ENCODE measurements at regions not wholly inside any gene's neighbourhood (a gene's known extent, or its start where the extent isn't known, plus 50 kb on each side); places are given as distances from the start of the nearest gene placed in this dataset.

DNA sequence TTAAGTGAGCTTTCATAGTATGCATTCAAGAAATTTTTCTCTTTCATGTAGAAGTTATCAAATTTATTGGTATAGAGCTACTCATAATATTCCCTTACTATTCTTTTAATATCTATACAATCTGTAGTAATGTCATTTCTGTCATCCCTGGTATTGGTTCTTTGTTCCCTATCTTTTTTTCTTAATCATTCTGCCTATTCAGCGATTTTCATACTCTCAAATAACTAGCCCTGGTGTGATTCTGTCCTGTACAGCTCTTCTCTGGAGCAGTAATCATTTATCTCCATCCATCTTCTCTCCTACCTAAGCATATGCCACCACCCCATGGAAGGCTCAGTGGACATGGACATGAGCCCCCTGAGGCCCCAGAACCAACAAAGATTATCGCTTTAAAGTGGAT lies 213.2 kb upstream of the NEBL start:
- H2BK20ac ChIP-seq (ENCODE audit: low read length): no peak overlapping the region
- H2BK120ac ChIP-seq (replicated peaks; ENCODE audit: low read depth, low read length): no peak overlapping the region
- H4K5ac ChIP-seq (ENCODE audit: insufficient read length, low read depth, low read length): no peak overlapping the region
- no peaks in the 10 kb centered on the region for H3K79me1 ChIP-seq (ENCODE audit: low read depth, low read length)
- 90% methylated on average over 2 of the region's 2 CpGs; no CpG with 5 or more reads in 1 of the 2 experiments for WGBS, 2 experiments (ENCODE audit: extremely low coverage in 1 of 2, insufficient coverage in 1 of 2, insufficient read length in 1 of 2, insufficient replicate concordance in 2 of 2, low coverage in 1 of 2, low lambda C conversion rate in 2 of 2, missing lambda C conversion rate in 1 of 2)
- H3K79me2 ChIP-seq (ENCODE audit: control insufficient read depth in 1 of 2, insufficient read depth in 2 of 2, low read length in 2 of 2): no peaks in the 10 kb centered on the region
- FAIRE-seq: no peak
- no peak overlapping the region for H3K4ac ChIP-seq (replicated peaks; ENCODE audit: insufficient read length, low read depth, low read length)
- no peaks in the 10 kb centered on the region for H3K36me3 ChIP-seq (ENCODE audit: control insufficient read depth in 2 of 4, insufficient read depth in 4 of 4, low read length in 3 of 4)
- H3K9ac ChIP-seq (replicated peaks in 1 of 4; ENCODE audit: extremely low read depth in 1 of 4, low read depth in 3 of 4, low read length in 3 of 4): no peak overlapping the region
- no peak overlapping the region for H3K4me2 ChIP-seq (ENCODE audit: insufficient read depth in 1 of 2, low read depth in 2 of 2, low read length in 2 of 2)
- ChIA-PET CTCF (ENCODE audit: partially characterized antibody) (interaction anchor here (1.0 to 1.2 kb wide), 2 partner anchors 13 to 16 kb away, joined by 3 to 4 read pairs; no protein-coding TSS in a partner anchor), POLR2A (ENCODE audit: partially characterized antibody) (no interaction called here)
- no peak overlapping the region for H2BK15ac ChIP-seq (ENCODE audit: low read length)
- H4K8ac ChIP-seq (ENCODE audit: extremely low read depth, insufficient read depth, low read length): no peak overlapping the region
- H3K4me3 ChIP-seq (ENCODE audit: extremely low read depth in 1 of 4, insufficient read depth in 2 of 4, low read depth in 3 of 4, low read length in 4 of 4): no peak overlapping the region
- H2AK5ac ChIP-seq (ENCODE audit: low read depth, low read length): no peak overlapping the region
- H2BK12ac ChIP-seq (ENCODE audit: low read depth, low read length): no peak overlapping the region
- no peak overlapping the region for H2AFZ ChIP-seq (ENCODE audit: low read length)
- H3K4me1 ChIP-seq (replicated peaks in 1 of 4; ENCODE audit: control insufficient read depth in 3 of 4, insufficient read depth in 4 of 4, low read length in 3 of 4): no peaks in the 10 kb centered on the region
- H3K23ac ChIP-seq (ENCODE audit: insufficient read length): no peak overlapping the region
- H3K23me2 ChIP-seq (ENCODE audit: low read depth, low read length): no peaks in the 10 kb centered on the region
- no peak overlapping the region for H3K18ac ChIP-seq (ENCODE audit: extremely low read depth, low read length)
- H3K56ac ChIP-seq (replicated peaks; ENCODE audit: insufficient read length, low read depth, low read length): no peak overlapping the region
- H3K9me3 ChIP-seq (ENCODE audit: insufficient read depth in 2 of 2, low read depth in 1 of 2, low read length in 1 of 2): no peaks in the 10 kb centered on the region
- DNase-seq (ENCODE audit: low read depth in 1 of 2, low spot score in 2 of 2): no peak
- H3K27ac ChIP-seq (ENCODE audit: low read depth, low read length): no peak overlapping the region
- no peak overlapping the region for H2BK5ac ChIP-seq (ENCODE audit: low read depth, low read length)
- H4K91ac ChIP-seq (replicated peaks; ENCODE audit: insufficient read length, low read length): no peak overlapping the region
- H3K14ac ChIP-seq (ENCODE audit: insufficient read length): no peak overlapping the region
- no peaks in the 10 kb centered on the region for H4K20me1 ChIP-seq (replicated peaks in 1 of 2; ENCODE audit: control insufficient read depth in 1 of 2, insufficient read depth in 2 of 2, low read length in 2 of 2)
- no peaks in the 10 kb centered on the region for H3K27me3 ChIP-seq (replicated peaks in 1 of 4; ENCODE audit: control insufficient read depth in 3 of 4, extremely low read depth in 1 of 4, insufficient read depth in 3 of 4, low read length in 3 of 4)
- TF ChIP-seq, protein P1, sequence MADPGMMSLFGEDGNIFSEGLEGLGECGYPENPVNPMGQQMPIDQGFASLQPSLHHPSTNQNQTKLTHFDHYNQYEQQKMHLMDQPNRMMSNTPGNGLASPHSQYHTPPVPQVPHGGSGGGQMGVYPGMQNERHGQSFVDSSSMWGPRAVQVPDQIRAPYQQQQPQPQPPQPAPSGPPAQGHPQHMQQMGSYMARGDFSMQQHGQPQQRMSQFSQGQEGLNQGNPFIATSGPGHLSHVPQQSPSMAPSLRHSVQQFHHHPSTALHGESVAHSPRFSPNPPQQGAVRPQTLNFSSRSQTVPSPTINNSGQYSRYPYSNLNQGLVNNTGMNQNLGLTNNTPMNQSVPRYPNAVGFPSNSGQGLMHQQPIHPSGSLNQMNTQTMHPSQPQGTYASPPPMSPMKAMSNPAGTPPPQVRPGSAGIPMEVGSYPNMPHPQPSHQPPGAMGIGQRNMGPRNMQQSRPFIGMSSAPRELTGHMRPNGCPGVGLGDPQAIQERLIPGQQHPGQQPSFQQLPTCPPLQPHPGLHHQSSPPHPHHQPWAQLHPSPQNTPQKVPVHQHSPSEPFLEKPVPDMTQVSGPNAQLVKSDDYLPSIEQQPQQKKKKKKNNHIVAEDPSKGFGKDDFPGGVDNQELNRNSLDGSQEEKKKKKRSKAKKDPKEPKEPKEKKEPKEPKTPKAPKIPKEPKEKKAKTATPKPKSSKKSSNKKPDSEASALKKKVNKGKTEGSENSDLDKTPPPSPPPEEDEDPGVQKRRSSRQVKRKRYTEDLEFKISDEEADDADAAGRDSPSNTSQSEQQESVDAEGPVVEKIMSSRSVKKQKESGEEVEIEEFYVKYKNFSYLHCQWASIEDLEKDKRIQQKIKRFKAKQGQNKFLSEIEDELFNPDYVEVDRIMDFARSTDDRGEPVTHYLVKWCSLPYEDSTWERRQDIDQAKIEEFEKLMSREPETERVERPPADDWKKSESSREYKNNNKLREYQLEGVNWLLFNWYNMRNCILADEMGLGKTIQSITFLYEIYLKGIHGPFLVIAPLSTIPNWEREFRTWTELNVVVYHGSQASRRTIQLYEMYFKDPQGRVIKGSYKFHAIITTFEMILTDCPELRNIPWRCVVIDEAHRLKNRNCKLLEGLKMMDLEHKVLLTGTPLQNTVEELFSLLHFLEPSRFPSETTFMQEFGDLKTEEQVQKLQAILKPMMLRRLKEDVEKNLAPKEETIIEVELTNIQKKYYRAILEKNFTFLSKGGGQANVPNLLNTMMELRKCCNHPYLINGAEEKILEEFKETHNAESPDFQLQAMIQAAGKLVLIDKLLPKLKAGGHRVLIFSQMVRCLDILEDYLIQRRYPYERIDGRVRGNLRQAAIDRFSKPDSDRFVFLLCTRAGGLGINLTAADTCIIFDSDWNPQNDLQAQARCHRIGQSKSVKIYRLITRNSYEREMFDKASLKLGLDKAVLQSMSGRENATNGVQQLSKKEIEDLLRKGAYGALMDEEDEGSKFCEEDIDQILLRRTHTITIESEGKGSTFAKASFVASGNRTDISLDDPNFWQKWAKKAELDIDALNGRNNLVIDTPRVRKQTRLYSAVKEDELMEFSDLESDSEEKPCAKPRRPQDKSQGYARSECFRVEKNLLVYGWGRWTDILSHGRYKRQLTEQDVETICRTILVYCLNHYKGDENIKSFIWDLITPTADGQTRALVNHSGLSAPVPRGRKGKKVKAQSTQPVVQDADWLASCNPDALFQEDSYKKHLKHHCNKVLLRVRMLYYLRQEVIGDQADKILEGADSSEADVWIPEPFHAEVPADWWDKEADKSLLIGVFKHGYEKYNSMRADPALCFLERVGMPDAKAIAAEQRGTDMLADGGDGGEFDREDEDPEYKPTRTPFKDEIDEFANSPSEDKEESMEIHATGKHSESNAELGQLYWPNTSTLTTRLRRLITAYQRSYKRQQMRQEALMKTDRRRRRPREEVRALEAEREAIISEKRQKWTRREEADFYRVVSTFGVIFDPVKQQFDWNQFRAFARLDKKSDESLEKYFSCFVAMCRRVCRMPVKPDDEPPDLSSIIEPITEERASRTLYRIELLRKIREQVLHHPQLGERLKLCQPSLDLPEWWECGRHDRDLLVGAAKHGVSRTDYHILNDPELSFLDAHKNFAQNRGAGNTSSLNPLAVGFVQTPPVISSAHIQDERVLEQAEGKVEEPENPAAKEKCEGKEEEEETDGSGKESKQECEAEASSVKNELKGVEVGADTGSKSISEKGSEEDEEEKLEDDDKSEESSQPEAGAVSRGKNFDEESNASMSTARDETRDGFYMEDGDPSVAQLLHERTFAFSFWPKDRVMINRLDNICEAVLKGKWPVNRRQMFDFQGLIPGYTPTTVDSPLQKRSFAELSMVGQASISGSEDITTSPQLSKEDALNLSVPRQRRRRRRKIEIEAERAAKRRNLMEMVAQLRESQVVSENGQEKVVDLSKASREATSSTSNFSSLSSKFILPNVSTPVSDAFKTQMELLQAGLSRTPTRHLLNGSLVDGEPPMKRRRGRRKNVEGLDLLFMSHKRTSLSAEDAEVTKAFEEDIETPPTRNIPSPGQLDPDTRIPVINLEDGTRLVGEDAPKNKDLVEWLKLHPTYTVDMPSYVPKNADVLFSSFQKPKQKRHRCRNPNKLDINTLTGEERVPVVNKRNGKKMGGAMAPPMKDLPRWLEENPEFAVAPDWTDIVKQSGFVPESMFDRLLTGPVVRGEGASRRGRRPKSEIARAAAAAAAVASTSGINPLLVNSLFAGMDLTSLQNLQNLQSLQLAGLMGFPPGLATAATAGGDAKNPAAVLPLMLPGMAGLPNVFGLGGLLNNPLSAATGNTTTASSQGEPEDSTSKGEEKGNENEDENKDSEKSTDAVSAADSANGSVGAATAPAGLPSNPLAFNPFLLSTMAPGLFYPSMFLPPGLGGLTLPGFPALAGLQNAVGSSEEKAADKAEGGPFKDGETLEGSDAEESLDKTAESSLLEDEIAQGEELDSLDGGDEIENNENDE (IDR thresholded peaks at IDR 0.05; ENCODE audit: insufficient replicate concordance, low read length): no peak
